Upper lobe of left lung (tissue), 4 donors: ENCODE measurements at regions not wholly inside any gene's neighbourhood (a gene's known extent, or its start where the extent isn't known, plus 50 kb on each side); places are given as distances from the start of the nearest gene placed in this dataset.

Experiments
- CTCF ChIP-seq, 6 experiments: fragments of 450-650 bp in 4 of 6; fragments of 200-600 bp in 2 of 6; sonication (generic) in 2 of 6; IDR thresholded peaks; one replicate each; pipeline ENCODE4 v1.5.1; 2016 to 2019; ENCODE audit warnings: antibody characterized with exemption in 6 of 6
- POLR2A ChIP-seq, 4 donors: fragments of 450-650 bp; IDR thresholded peaks; one replicate each; pipeline ENCODE4 v1.5.1; 2016 to 2017; ENCODE audit warnings: antibody characterized with exemption in 4 of 4, mild to moderate bottlenecking in 2 of 4

GRCh38 chr5:14081791-14082190, 61.4 kb upstream of the TRIO start:
- TF ChIP-seq CTCF (IDR thresholded peaks at IDR 0.05) (no peak), POLR2A (IDR thresholded peaks at IDR 0.05) (no peak)
